Lung (tissue), 11 donors: ENCODE measurements at regions not wholly inside any gene's neighbourhood (a gene's known extent, or its start where the extent isn't known, plus 50 kb on each side); places are given as distances from the start of the nearest gene placed in this dataset.
"Not testable (repeated sequence)": the region's sequence is repeated elsewhere in the genome, so short reads cannot be mapped to it uniquely, and the experiment has no call there.

Experiments used
- ATAC-seq: fragments of 200-7000 bp; cut with Tn5 transposase; one replicate; pipeline ENCODE4 v1.9.1; 2020; ENCODE audit warnings: moderate number of reproducible peaks; ENCODE audit not compliant: insufficient read depth, low FRiP score
- DNase-seq, 3 donors: peaks; one replicate each; pipeline ENCODE4 v3.0.0-alpha.2; 2013 to 2017
- H3K27ac ChIP-seq, 2 donors: one replicate each; pipeline ENCODE4 v1.5.1; 2013; ENCODE audit warnings: mild to moderate bottlenecking in 2 of 2, moderate library complexity in 2 of 2, control low read depth in 1 of 2, inconsistent platforms in 1 of 2, low read depth in 1 of 2, low read length in 1 of 2
- H3K27me3 ChIP-seq, 3 donors: one replicate each; pipeline ENCODE4 v1.5.1; 2013; ENCODE audit warnings: low read length in 2 of 3; ENCODE audit not compliant: control insufficient read depth in 3 of 3, insufficient read depth in 3 of 3
- H3K36me3 ChIP-seq, 4 donors: one replicate each; pipeline ENCODE4 v1.5.1; 2013; ENCODE audit warnings: low read length in 4 of 4, mild to moderate bottlenecking in 1 of 4, moderate library complexity in 1 of 4; ENCODE audit not compliant: control insufficient read depth in 4 of 4, insufficient read depth in 4 of 4
- H3K4me1 ChIP-seq, 5 donors: one replicate each; pipeline ENCODE4 v1.5.1; 2013; ENCODE audit warnings: low read length in 5 of 5, mild to moderate bottlenecking in 2 of 5, moderate library complexity in 1 of 5; ENCODE audit not compliant: control insufficient read depth in 5 of 5, insufficient read depth in 5 of 5
- H3K4me3 ChIP-seq: one replicate; pipeline ENCODE4 v1.5.1; 2013; ENCODE audit warnings: mild to moderate bottlenecking, control low read depth, moderate library complexity
- H3K9ac ChIP-seq, 2 donors: one replicate each; pipeline ENCODE4 v1.5.1; 2013; ENCODE audit warnings: low read length in 2 of 2, control low read depth in 1 of 2; ENCODE audit not compliant: insufficient read depth in 1 of 2
- H3K9me3 ChIP-seq, 4 donors: one replicate each; pipeline ENCODE4 v1.5.1; 2013; ENCODE audit warnings: low read length in 3 of 4, mild to moderate bottlenecking in 1 of 4, moderate library complexity in 1 of 4; ENCODE audit not compliant: control insufficient read depth in 4 of 4, insufficient read depth in 3 of 4
- WGBS, 2 donors: extraction: QIAGEN DNeasy Blood & Tissue Kit; methylation state at CpG; one replicate each; pipeline ENCODE4 v1.1.7; 2013; 5-methylcytosine and 5-hydroxymethylcytosine counted together
- TF ChIP-seq, protein P1 (sequence below): IDR thresholded peaks from 2 replicates; pipeline ENCODE4 v1.5.1; 2012; ENCODE audit warnings: mild to moderate bottlenecking; ENCODE audit errors: control extremely low read depth, extremely low read depth
- donor health status: control.
- donor health status: control.
- donor health status: Bipolar disorder and iron deficiency.
- donor health status: healthy.
- donor health status: DM: yes; HTN: yes; CAD: no.

DNA sequence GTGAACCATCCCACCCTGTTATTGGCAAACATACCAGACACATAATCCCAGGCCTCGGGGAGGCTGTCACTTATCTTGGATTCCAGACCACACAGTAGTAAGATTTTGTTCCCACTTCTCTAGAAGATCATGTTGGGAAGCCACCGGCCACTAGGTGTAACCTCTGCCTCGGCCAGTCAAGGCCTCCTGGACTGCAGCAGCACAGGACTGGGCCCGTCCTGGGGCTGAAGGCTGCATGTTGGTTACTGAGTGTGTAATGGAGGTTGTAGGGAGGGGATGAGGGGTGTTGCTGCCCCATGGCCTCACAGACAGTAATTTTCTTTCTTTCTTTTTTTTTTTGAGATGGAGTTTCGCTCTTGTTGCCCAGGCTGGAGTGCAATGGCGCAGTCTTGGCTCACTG, 92.4 kb upstream of the SYT13 start:
- Histone ChIP-seq H3K36me3 (no peaks in the 10 kb centered on the region), H3K4me3 (no peak overlapping the region), H3K9me3 (no peaks in the 10 kb centered on the region), H3K4me1 (peaks cover 0 to 8% (median 5%) of the 10 kb centered on the region in 5 donors), H3K27ac (no peak overlapping the region), H3K27me3 (no peaks in the 10 kb centered on the region), H3K9ac (no peak overlapping the region)
- DNase-seq (peak in 1 of 3 donors; percentile 48), ATAC-seq (no peak)
- 93% methylated on average over 6 of the region's 6 CpGs for WGBS, 2 donors
- TF ChIP-seq, protein P1, sequence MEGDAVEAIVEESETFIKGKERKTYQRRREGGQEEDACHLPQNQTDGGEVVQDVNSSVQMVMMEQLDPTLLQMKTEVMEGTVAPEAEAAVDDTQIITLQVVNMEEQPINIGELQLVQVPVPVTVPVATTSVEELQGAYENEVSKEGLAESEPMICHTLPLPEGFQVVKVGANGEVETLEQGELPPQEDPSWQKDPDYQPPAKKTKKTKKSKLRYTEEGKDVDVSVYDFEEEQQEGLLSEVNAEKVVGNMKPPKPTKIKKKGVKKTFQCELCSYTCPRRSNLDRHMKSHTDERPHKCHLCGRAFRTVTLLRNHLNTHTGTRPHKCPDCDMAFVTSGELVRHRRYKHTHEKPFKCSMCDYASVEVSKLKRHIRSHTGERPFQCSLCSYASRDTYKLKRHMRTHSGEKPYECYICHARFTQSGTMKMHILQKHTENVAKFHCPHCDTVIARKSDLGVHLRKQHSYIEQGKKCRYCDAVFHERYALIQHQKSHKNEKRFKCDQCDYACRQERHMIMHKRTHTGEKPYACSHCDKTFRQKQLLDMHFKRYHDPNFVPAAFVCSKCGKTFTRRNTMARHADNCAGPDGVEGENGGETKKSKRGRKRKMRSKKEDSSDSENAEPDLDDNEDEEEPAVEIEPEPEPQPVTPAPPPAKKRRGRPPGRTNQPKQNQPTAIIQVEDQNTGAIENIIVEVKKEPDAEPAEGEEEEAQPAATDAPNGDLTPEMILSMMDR: no peak

DNA sequence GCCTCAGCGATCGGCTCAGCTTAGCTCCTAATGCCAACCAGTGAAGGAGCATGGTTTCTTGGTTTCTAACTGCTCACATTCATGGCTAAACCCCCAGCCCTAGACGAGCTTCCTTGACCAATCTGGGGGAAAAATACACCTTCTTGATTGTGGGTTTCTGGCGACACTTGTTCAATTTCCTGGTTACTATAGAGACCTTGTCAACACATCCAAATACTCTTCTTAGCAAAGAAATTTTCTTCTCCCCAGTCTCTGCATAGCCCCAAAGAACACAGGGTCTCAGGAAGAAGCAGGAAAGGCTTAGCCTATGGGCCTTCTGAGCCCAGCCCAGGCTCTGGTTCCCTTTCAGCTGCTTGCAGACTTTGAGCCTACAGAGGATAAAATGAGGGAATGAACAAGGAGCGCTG, 88.5 kb upstream of the SYT13 start:
- ATAC-seq (no peak), DNase-seq (peak in 2 of 3 donors; percentile 12 to 28)
- TF ChIP-seq, protein P1: no peak
- H3K36me3 ChIP-seq: no peaks in the 10 kb centered on the region
- H3K9me3 ChIP-seq: peaks cover 0 to 2% (median 0%) of the 10 kb centered on the region in 4 donors
- H3K9ac ChIP-seq: no peak overlapping the region
- peaks cover 0 to 4% (median 3%) of the 10 kb centered on the region in 3 donors for H3K27me3 ChIP-seq
- WGBS, 2 donors: 43 to 61% methylated on average over 5 of the region's 5 CpGs
- H3K4me1 ChIP-seq: peaks cover 0 to 9% (median 2%) of the 10 kb centered on the region in 5 donors
- H3K4me3 ChIP-seq: no peak overlapping the region
- H3K27ac ChIP-seq: no peak overlapping the region

DNA sequence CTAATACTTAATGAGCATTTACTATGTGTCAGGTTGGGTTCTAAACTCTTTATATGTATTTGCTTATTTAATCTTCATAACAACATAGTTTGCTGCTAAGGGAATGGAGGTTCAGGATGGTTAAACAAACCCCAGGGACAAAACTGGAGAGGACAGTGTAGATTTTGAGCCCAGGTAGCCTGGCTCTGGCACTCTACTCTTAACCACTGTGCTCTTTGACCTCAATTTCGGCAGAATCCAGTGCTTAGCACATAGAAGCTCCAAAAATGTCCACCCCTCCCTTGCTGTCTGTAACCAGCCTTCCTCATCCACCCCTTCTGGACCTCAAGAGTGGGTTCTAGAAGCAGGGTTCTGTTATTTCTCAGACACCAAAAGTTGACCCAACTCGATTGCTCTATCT, 88.0 kb upstream of the SYT13 start:
- Histone ChIP-seq H3K27ac (no peak overlapping the region), H3K4me3 (no peak overlapping the region), H3K36me3 (no peaks in the 10 kb centered on the region), H3K9me3 (peaks cover 0 to 2% (median 0%) of the 10 kb centered on the region in 4 donors), H3K4me1 (peaks cover 0 to 11% (median 2%) of the 10 kb centered on the region in 5 donors), H3K27me3 (peaks cover 0 to 4% (median 3%) of the 10 kb centered on the region in 3 donors), H3K9ac (no peak overlapping the region)
- WGBS, 2 donors: 66 to 71% methylated on average over 2 of the region's 2 CpGs
- DNase-seq (peak in 1 of 3 donors; percentile 0), ATAC-seq (no peak)
- TF ChIP-seq, protein P1: no peak

DNA sequence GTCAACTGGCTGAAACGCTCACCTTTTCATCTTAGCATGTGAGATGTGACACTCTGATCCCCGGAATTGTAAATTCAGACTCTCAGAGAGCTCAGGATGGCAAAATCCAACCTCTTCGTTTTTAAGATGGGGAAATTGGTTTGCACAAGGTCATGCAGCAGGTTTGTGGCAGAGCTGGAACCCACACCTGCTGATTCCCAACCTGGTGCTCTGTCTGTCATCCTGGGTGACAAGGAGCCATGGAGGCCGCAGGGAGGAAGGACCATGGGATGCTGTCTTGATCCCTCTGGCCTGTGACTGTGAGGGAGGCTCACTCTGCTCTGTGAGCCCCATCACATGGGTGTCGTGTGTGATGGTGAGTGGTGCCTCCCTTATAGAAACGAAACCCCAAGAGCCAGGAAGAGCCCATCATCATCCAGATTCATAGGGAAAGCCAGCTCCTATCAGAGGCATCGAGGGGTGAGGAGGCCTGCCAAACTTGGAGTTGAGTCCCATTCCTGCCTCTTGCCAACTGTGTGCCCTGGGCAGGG, 87.4 kb upstream of the SYT13 start:
- Histone ChIP-seq H3K27me3 (peaks cover 0 to 4% (median 3%) of the 10 kb centered on the region in 3 donors), H3K4me1 (peaks cover 0 to 11% (median 2%) of the 10 kb centered on the region in 5 donors), H3K4me3 (no peak overlapping the region), H3K27ac (no peak overlapping the region), H3K9me3 (peaks cover 0 to 2% (median 0%) of the 10 kb centered on the region in 4 donors), H3K9ac (no peak overlapping the region), H3K36me3 (no peaks in the 10 kb centered on the region)
- 87 to 91% methylated on average over 7 of the region's 7 CpGs for WGBS, 2 donors
- ATAC-seq: no peak
- TF ChIP-seq, protein P1: no peak
- DNase-seq: no peak

DNA sequence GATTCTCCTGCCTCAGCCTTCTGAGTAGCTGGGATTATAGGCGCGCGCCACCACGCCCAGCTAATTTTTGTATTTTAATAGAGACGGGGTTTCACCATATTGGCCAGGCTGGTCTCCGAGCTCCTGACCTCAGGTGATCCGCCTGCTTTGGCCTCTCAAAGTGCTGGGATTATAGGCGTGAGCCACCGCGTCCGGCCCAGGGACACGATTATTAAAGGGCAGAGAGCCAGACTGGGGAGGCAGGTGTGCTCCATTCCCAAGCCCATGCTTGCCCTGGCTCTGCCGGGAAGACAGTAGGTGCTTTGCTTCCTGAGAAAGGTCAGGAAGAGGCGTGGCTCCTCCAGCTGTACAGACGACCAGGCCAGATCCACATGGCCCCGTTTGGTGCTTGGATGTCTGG, 86.3 kb upstream of the SYT13 start:
- not testable (repeated sequence) for H3K27me3 ChIP-seq, H3K27ac ChIP-seq, H3K4me3 ChIP-seq, DNase-seq, H3K9ac ChIP-seq, H3K36me3 ChIP-seq, ATAC-seq, H3K9me3 ChIP-seq
- peaks cover 0 to 11% (median 2%) of the 10 kb centered on the region in 5 donors for H3K4me1 ChIP-seq
- WGBS, 2 donors: 83 to 84% methylated on average over 16 of the region's 16 CpGs
